PC-9 (cell line): ENCODE measurements at regions not wholly inside any gene's neighbourhood (a gene's known extent, or its start where the extent isn't known, plus 50 kb on each side); places are given as distances from the start of the nearest gene placed in this dataset.

Source experiments
- CTCF ChIP-seq: fragments of 200-600 bp; sonication (generic); conservative IDR thresholded peaks from 2 replicates; pipeline ENCODE4 v1.6.1; 2017; ENCODE audit warnings: mixed run types, antibody characterized with exemption, mild to moderate bottlenecking, moderate library complexity
- EZH2 ChIP-seq: fragments of 200-600 bp; sonication (generic); IDR thresholded peaks from 2 replicates; pipeline ENCODE4 v1.8.0; 2017; ENCODE audit warnings: antibody characterized with exemption, low read depth

- TF ChIP-seq CTCF = no peak
- TF ChIP-seq EZH2 = no peak
These were observed 216.3 kb upstream of the ZC3H12A start for GRCh38 chr1:37258068-37258467.
